Parathyroid adenoma (tissue), 2 donors: ENCODE measurements at regions not wholly inside any gene's neighbourhood (a gene's known extent, or its start where the extent isn't known, plus 50 kb on each side); places are given as distances from the start of the nearest gene placed in this dataset.

Experiments
- H2AFZ ChIP-seq: fragments of 300-600 bp; sonication (generic); one replicate; pipeline ENCODE4 v1.7.0; 2017; ENCODE audit warnings: antibody characterized with exemption, mild to moderate bottlenecking
- H3K27ac ChIP-seq: fragments of 300-600 bp; sonication (generic); one replicate; pipeline ENCODE4 v1.7.0; 2017
- H3K27me3 ChIP-seq: fragments of 300-600 bp; sonication (generic); one replicate; pipeline ENCODE4 v1.7.0; 2017; ENCODE audit warnings: low read length; ENCODE audit not compliant: control insufficient read depth, insufficient read depth
- H3K36me3 ChIP-seq: fragments of 300-600 bp; sonication (generic); one replicate; pipeline ENCODE4 v1.7.0; 2017; ENCODE audit warnings: low read length; ENCODE audit not compliant: control insufficient read depth, insufficient read depth
- H3K4me1 ChIP-seq: fragments of 300-600 bp; sonication (generic); one replicate; pipeline ENCODE4 v1.7.0; 2017; ENCODE audit warnings: control low read depth
- H3K4me2 ChIP-seq: fragments of 300-600 bp; sonication (generic); one replicate; pipeline ENCODE4 v1.7.0; 2017; ENCODE audit warnings: low read length
- H3K4me3 ChIP-seq: fragments of 300-600 bp; sonication (generic); one replicate; pipeline ENCODE4 v1.7.0; 2017; ENCODE audit warnings: low read depth, low read length
- H3K79me2 ChIP-seq: fragments of 300-600 bp; sonication (generic); one replicate; pipeline ENCODE4 v1.7.0; 2017; ENCODE audit warnings: control low read depth
- H3K9ac ChIP-seq: fragments of 300-600 bp; sonication (generic); one replicate; pipeline ENCODE4 v1.7.0; 2017; ENCODE audit warnings: mild to moderate bottlenecking
- H3K9me3 ChIP-seq: fragments of 300-600 bp; sonication (generic); one replicate; pipeline ENCODE4 v1.7.0; 2017; ENCODE audit warnings: low read length; ENCODE audit not compliant: control insufficient read depth
- CTCF ChIP-seq: fragments of 300-600 bp; sonication (generic); IDR thresholded peaks from one replicate; pipeline ENCODE4 v1.7.0; 2017; ENCODE audit warnings: antibody characterized with exemption, mild to moderate bottlenecking
- donor health status: primary hyperparathyroidism.

DNA sequence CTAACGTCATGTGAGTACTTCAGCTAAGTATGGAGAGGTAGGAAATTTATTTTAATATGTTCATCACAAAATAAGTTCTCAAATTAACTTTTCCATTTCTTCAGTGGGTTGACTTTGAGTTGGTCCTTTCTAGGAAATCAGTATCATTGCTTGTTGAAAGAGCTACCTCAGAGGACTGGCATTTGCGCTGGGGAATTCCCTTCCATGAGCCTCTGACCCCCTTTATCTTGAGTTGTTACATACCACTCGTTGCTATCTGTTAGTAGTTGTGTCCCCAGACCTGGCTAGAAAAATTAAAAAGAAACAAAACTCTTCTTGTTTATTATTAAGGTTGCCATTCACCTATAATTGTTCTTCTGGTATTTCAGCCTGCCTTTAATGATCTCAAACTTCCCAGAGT is 96.8 kb upstream of the ROBO2 start:
- no peaks in the 10 kb centered on the region for H3K36me3 ChIP-seq
- no peak overlapping the region for H3K4me2 ChIP-seq
- no peaks in the 10 kb centered on the region for H3K4me1 ChIP-seq
- no peak overlapping the region for H3K4me3 ChIP-seq
- H3K79me2 ChIP-seq = no peaks in the 10 kb centered on the region
- no peak overlapping the region for H2AFZ ChIP-seq
- H3K9ac ChIP-seq = no peak overlapping the region
- no peak overlapping the region for H3K27ac ChIP-seq
- TF ChIP-seq CTCF = no peak
- no peaks in the 10 kb centered on the region for H3K9me3 ChIP-seq
- H3K27me3 ChIP-seq = no peaks in the 10 kb centered on the region

GRCh38 chr3:76943671-76944070 is 96.2 kb upstream of the ROBO2 start:
- Histone ChIP-seq H3K9ac (no peak overlapping the region), H2AFZ (no peak overlapping the region), H3K4me1 (no peaks in the 10 kb centered on the region), H3K79me2 (no peaks in the 10 kb centered on the region), H3K9me3 (no peaks in the 10 kb centered on the region), H3K36me3 (no peaks in the 10 kb centered on the region), H3K4me2 (no peak overlapping the region), H3K27me3 (no peaks in the 10 kb centered on the region), H3K27ac (no peak overlapping the region), H3K4me3 (no peak overlapping the region)
- no peak for TF ChIP-seq CTCF

DNA sequence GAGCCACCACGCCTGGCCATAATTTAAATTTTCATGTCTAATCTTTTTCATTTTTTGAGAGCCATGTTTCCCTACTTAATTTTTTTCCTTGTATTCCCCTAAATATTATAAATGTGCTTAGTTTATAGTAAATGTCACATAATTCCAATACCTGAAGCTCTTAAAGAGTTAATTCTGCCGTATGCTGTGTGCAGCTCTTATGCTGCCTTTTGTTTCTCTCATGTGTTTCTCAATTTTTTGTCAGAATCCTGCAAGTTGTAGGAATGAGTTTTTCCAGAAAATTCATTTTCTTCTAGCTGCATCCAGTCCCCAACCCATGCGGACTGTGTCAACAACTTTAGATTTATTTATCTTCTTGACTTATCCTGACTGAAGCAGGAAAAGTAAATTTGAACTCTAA is 90.9 kb upstream of the ROBO2 start:
- no peaks in the 10 kb centered on the region for H3K9me3 ChIP-seq
- H3K4me3 ChIP-seq = no peak overlapping the region
- H3K79me2 ChIP-seq = no peaks in the 10 kb centered on the region
- H3K4me1 ChIP-seq = no peaks in the 10 kb centered on the region
- no peaks in the 10 kb centered on the region for H3K27me3 ChIP-seq
- no peak overlapping the region for H3K9ac ChIP-seq
- TF ChIP-seq CTCF = no peak
- no peak overlapping the region for H3K27ac ChIP-seq
- H3K4me2 ChIP-seq = no peak overlapping the region
- no peak overlapping the region for H2AFZ ChIP-seq
- H3K36me3 ChIP-seq = no peaks in the 10 kb centered on the region

DNA sequence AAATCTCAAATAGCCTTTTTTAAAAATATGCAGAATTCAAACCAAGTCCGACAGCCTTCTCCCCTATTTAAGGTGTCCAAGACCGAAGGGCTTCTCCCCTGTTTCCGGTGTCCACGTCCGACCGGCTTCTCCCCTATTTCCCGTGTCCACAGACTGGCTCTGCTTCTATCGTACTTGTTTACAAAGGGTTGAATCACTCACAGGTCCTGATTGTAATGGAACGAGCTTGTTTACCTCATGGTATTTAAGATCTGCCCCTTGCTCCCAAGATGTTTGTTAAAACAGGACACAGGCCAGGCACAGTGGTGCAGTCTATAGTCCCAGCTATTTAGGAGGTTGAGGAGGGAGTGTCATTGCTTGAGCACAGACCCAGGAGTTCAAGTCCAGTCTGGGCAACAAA is 90.4 kb upstream of the ROBO2 start:
- no peaks in the 10 kb centered on the region for H3K9me3 ChIP-seq
- H3K27me3 ChIP-seq = no peaks in the 10 kb centered on the region
- no peaks in the 10 kb centered on the region for H3K36me3 ChIP-seq
- no peak for TF ChIP-seq CTCF
- H3K4me3 ChIP-seq = no peak overlapping the region
- H3K4me1 ChIP-seq = no peaks in the 10 kb centered on the region
- no peak overlapping the region for H2AFZ ChIP-seq
- no peak overlapping the region for H3K9ac ChIP-seq
- H3K79me2 ChIP-seq = no peaks in the 10 kb centered on the region
- H3K4me2 ChIP-seq = no peak overlapping the region
- no peak overlapping the region for H3K27ac ChIP-seq

DNA sequence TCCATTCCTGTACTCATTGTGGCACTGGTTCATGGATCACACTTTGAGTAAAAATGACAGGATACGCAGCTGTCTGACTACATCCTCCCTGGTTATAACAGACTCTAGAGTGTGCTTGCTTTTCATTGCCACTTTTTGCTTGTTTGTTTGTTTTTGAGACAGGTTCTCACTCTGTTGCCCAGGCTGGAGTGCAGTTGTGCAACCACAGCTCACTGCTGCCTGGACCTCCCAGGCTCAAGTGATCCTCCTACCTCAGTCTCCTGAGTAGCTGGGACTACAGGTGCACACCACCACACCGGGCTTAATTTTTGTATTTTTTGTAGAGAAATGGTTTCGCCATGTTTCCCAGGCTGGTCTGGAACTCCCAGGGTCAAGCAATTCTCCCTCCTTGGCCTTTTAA is 89.3 kb upstream of the ROBO2 start:
- H3K4me2 ChIP-seq = no peak overlapping the region
- H3K27me3 ChIP-seq = no peaks in the 10 kb centered on the region
- H3K9ac ChIP-seq = no peak overlapping the region
- no peaks in the 10 kb centered on the region for H3K79me2 ChIP-seq
- H3K27ac ChIP-seq = no peak overlapping the region
- TF ChIP-seq CTCF = no peak
- H2AFZ ChIP-seq = no peak overlapping the region
- H3K9me3 ChIP-seq = no peaks in the 10 kb centered on the region
- H3K4me1 ChIP-seq = no peaks in the 10 kb centered on the region
- no peak overlapping the region for H3K4me3 ChIP-seq
- H3K36me3 ChIP-seq = no peaks in the 10 kb centered on the region
